HFF-Myc (cell line): ENCODE measurements at regions not wholly inside any gene's neighbourhood (a gene's known extent, or its start where the extent isn't known, plus 50 kb on each side); places are given as distances from the start of the nearest gene placed in this dataset.
A peak's percentile ranks its signal among the peaks of the same experiment; 100 is the strongest.

ENCODE experiments used
- DNase-seq: peaks from one replicate; pipeline ENCODE4 v3.0.0-alpha.2; 2011; ENCODE audit warnings: low read depth; ENCODE audit errors: extremely low read depth
- H3K4me3 ChIP-seq: replicated peaks from 2 replicates; pipeline ENCODE4 v1.5.1; 2011; ENCODE audit warnings: low read depth, mild to moderate bottlenecking, control low read depth, low read length
- CTCF ChIP-seq: IDR thresholded peaks from 2 replicates; pipeline ENCODE4 v1.5.1; 2012; ENCODE audit warnings: mild to moderate bottlenecking, low read depth, low read length, control low read depth; ENCODE audit errors: missing control alignments

GRCh38 chr7:128167042-128167701 lies 73.9 kb upstream of the LEP start:
- 0 out of 2 replicates have a peak overlapping the region, but pooled peaks have one; percentile 11 for H3K4me3 ChIP-seq
- peak; percentile 11 for DNase-seq
- no peak for TF ChIP-seq CTCF

GRCh38 chr7:128167791-128168666 lies 73.0 kb upstream of the LEP start:
- DNase-seq: no peak
- no peak overlapping the region for H3K4me3 ChIP-seq

GRCh38 chr7:128168667-128169210 lies 72.3 kb upstream of the LEP start:
- H3K4me3 ChIP-seq: no peak overlapping the region
- no peak for DNase-seq
- TF ChIP-seq CTCF: no peak

More at GRCh38 chr7:128167791-128168666, 73.0 kb upstream of the LEP start:
- TF ChIP-seq CTCF: no peak

GRCh38 chr7:128170461-128170860 lies 70.6 kb upstream of the LEP start:
- no peak overlapping the region for H3K4me3 ChIP-seq
- no peak for TF ChIP-seq CTCF
- DNase-seq: no peak

GRCh38 chr7:128171342-128171918 lies 69.6 kb upstream of the LEP start:
- no peak overlapping the region for H3K4me3 ChIP-seq
- DNase-seq: no peak
- no peak for TF ChIP-seq CTCF

GRCh38 chr7:128172151-128172550 lies 68.9 kb upstream of the LEP start:
- DNase-seq: no peak
- no peak overlapping the region for H3K4me3 ChIP-seq
- TF ChIP-seq CTCF: no peak
